ENCODE measurements at regions not wholly inside any gene's neighbourhood (a gene's known extent, or its start where the extent isn't known, plus 50 kb on each side); places are given as distances from the start of the nearest gene placed in this dataset.

- no peaks in the 10 kb centered on the region for H3K4me1 ChIP-seq (ENCODE audit: control insufficient read depth in 1 of 2, insufficient read depth in 1 of 2, low read depth in 1 of 2, low read length in 1 of 2)
- no peak overlapping the region for H3K4me3 ChIP-seq (ENCODE audit: low read depth in 1 of 2, low read length in 1 of 2)
- no peak for TF ChIP-seq CTCF (IDR thresholded peaks at IDR 0.05)
- H3K9me3 ChIP-seq, result no peaks in the 10 kb centered on the region
- H3K27me3 ChIP-seq, result no peaks in the 10 kb centered on the region
- H3K27ac ChIP-seq, result no peak overlapping the region
- no peaks in the 10 kb centered on the region for H3K36me3 ChIP-seq
Observed at GRCh38 chr6:18725449-18725848, 338.3 kb downstream of the RNF144B start.

GRCh38 chr6:18733921-18734550 is 346.9 kb downstream of the RNF144B start:
- Histone ChIP-seq H3K4me1 (ENCODE audit: control insufficient read depth in 1 of 2, insufficient read depth in 1 of 2, low read depth in 1 of 2, low read length in 1 of 2) (no peaks in the 10 kb centered on the region), H3K27ac (no peak overlapping the region), H3K9me3 (no peaks in the 10 kb centered on the region), H3K27me3 (no peaks in the 10 kb centered on the region), H3K4me3 (ENCODE audit: low read depth in 1 of 2, low read length in 1 of 2) (no peak overlapping the region), H3K36me3 (no peaks in the 10 kb centered on the region)
- TF ChIP-seq CTCF (IDR thresholded peaks at IDR 0.05), result no peak

GRCh38 chr6:18741741-18742140 is 354.6 kb downstream of the RNF144B start:
- Histone ChIP-seq H3K4me3 (ENCODE audit: low read depth in 1 of 2, low read length in 1 of 2) (no peak overlapping the region), H3K4me1 (ENCODE audit: control insufficient read depth in 1 of 2, insufficient read depth in 1 of 2, low read depth in 1 of 2, low read length in 1 of 2) (no peaks in the 10 kb centered on the region), H3K27me3 (no peaks in the 10 kb centered on the region), H3K9me3 (no peaks in the 10 kb centered on the region), H3K27ac (no peak overlapping the region), H3K36me3 (no peaks in the 10 kb centered on the region)
- no peak for TF ChIP-seq CTCF (IDR thresholded peaks at IDR 0.05)

GRCh38 chr6:18742406-18742805 is 355.3 kb downstream of the RNF144B start:
- no peaks in the 10 kb centered on the region for H3K27me3 ChIP-seq
- no peak for TF ChIP-seq CTCF (IDR thresholded peaks at IDR 0.05)
- H3K4me1 ChIP-seq (ENCODE audit: control insufficient read depth in 1 of 2, insufficient read depth in 1 of 2, low read depth in 1 of 2, low read length in 1 of 2), result no peaks in the 10 kb centered on the region
- no peaks in the 10 kb centered on the region for H3K36me3 ChIP-seq
- no peak overlapping the region for H3K4me3 ChIP-seq (ENCODE audit: low read depth in 1 of 2, low read length in 1 of 2)
- no peak overlapping the region for H3K27ac ChIP-seq
- H3K9me3 ChIP-seq, result no peaks in the 10 kb centered on the region

GRCh38 chr6:18746727-18747126 is 359.6 kb downstream of the RNF144B start:
- H3K4me1 ChIP-seq (ENCODE audit: control insufficient read depth in 1 of 2, insufficient read depth in 1 of 2, low read depth in 1 of 2, low read length in 1 of 2), result no peaks in the 10 kb centered on the region
- H3K27ac ChIP-seq, result no peak overlapping the region
- H3K4me3 ChIP-seq (ENCODE audit: low read depth in 1 of 2, low read length in 1 of 2), result no peak overlapping the region
- H3K9me3 ChIP-seq, result no peaks in the 10 kb centered on the region
- no peaks in the 10 kb centered on the region for H3K27me3 ChIP-seq
- no peaks in the 10 kb centered on the region for H3K36me3 ChIP-seq
- no peak for TF ChIP-seq CTCF (IDR thresholded peaks at IDR 0.05)

GRCh38 chr6:18748314-18748713 is 361.2 kb downstream of the RNF144B start:
- H3K4me3 ChIP-seq (ENCODE audit: low read depth in 1 of 2, low read length in 1 of 2), result no peak overlapping the region
- no peaks in the 10 kb centered on the region for H3K4me1 ChIP-seq (ENCODE audit: control insufficient read depth in 1 of 2, insufficient read depth in 1 of 2, low read depth in 1 of 2, low read length in 1 of 2)

More at GRCh38 chr6:18748314-18748713, 361.2 kb downstream of the RNF144B start:
- TF ChIP-seq CTCF (IDR thresholded peaks at IDR 0.05), result no peak
- no peaks in the 10 kb centered on the region for H3K9me3 ChIP-seq
- H3K27me3 ChIP-seq, result no peaks in the 10 kb centered on the region
- H3K27ac ChIP-seq, result no peak overlapping the region
- H3K36me3 ChIP-seq, result no peaks in the 10 kb centered on the region
